Tibial artery (tissue), 4 donors: ENCODE measurements at regions not wholly inside any gene's neighbourhood (a gene's known extent, or its start where the extent isn't known, plus 50 kb on each side); places are given as distances from the start of the nearest gene placed in this dataset.
A peak's percentile ranks its signal among the peaks of the same experiment; 100 is the strongest.

Experiments used
- DNase-seq, 2 donors: peaks; one replicate each; pipeline ENCODE4 v3.0.0-alpha.2; 2019
- H3K27ac ChIP-seq, 2 donors: fragments of 200-600 bp; sonication (generic) in 1 of 2; 1 replicate in 1 of 2; 2 replicates in 1 of 2; pipeline ENCODE4 v1.5.1; 2018 to 2019; ENCODE audit warnings: mild to moderate bottlenecking in 1 of 2
- H3K27me3 ChIP-seq, 2 donors: fragments of 200-600 bp; sonication (generic) in 1 of 2; one replicate each; pipeline versions ENCODE4 v1.5.1 to v1.6.0; 2016 to 2019
- H3K36me3 ChIP-seq, 3 donors: fragments of 200-600 bp; sonication (generic) in 2 of 3; one replicate each; pipeline ENCODE4 v1.5.1; 2016 to 2019; ENCODE audit warnings: mild to moderate bottlenecking in 2 of 3
- H3K4me1 ChIP-seq, 4 donors: fragments of 200-600 bp; sonication (generic) in 2 of 4; 1 replicate in 3 of 4; 2 replicates in 1 of 4; pipeline ENCODE4 v1.5.1; 2016 to 2019
- H3K4me3 ChIP-seq, 2 donors: fragments of 200-600 bp; sonication (generic) in 1 of 2; 1 replicate in 1 of 2; 2 replicates in 1 of 2; pipeline ENCODE4 v1.5.1; 2018 to 2019; ENCODE audit warnings: mild to moderate bottlenecking in 2 of 2
- H3K9me3 ChIP-seq, 3 donors: fragments of 200-600 bp; sonication (generic) in 1 of 3; one replicate each; pipeline ENCODE4 v1.5.1; 2016 to 2019
- CTCF ChIP-seq, 2 experiments: fragments of 200-600 bp in 1 of 2; fragments of 450-650 bp in 1 of 2; IDR thresholded peaks; one replicate each; pipeline ENCODE4 v1.5.1; 2017 to 2019; ENCODE audit warnings: antibody characterized with exemption in 2 of 2, mild to moderate bottlenecking in 1 of 2, moderate library complexity in 1 of 2
- intact Hi-C: fragments of 100-400 bp; cut with DNase I; formaldehyde crosslinking; loops from one replicate; pipeline ENCODE4 v1.15.0; 2023; ENCODE audit warnings: low total_unique reads

DNA sequence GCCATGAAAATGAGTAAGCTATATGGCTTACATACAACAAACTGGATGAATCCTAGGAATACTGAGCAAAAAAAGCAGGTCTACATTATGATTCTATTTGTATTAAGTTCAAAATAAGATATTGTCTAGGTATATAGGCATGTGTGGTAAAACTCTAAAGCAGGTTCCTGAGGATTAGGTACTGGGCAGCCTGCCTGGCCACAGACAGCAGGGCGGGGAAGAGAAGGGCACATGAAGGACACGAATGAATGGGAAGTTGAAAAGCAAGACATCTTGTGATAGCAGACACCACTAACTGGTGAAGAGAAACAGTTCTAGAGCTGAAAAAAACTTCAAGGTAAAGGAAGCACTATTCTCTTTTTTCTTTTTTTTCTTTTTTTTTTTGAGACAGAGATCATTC is 72.6 kb upstream of the SLC4A11 start:
- Histone ChIP-seq H3K9me3 (no peaks in the 10 kb centered on the region), H3K27ac (no peak overlapping the region), H3K27me3 (no peaks in the 10 kb centered on the region), H3K36me3 (peaks cover 76 to 82% (median 78%) of the 10 kb centered on the region in 3 donors), H3K4me3 (no peak overlapping the region), H3K4me1 (peaks cover 0 to 23% (median 0%) of the 10 kb centered on the region in 4 donors)
- intact Hi-C loops = no loop called here
- DNase-seq = no peak
- no peak for TF ChIP-seq CTCF (IDR thresholded peaks at IDR 0.05)

DNA sequence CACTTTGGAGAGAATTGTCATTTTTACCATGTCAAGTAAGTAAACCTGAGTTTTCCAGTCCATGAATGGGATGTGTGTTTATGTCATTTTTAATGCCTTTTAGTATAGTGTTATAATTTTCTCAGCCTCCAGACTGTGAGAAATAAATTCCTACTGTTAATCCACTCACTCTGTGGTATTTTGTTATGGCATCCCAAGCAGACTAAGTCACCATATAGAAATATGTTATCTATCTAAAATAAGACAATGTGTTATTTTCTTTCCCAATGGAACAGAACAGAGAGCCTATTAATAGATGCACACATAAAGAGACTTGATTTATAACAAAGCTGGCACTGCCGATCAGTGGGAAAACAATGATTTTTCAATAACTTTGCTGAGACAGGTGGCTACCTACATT is 70.2 kb upstream of the SLC4A11 start:
- Histone ChIP-seq H3K36me3 (peaks cover 67 to 84% (median 77%) of the 10 kb centered on the region in 3 donors), H3K9me3 (no peaks in the 10 kb centered on the region), H3K27ac (no peak overlapping the region), H3K4me1 (peaks cover 0 to 15% (median 0%) of the 10 kb centered on the region in 4 donors), H3K27me3 (no peaks in the 10 kb centered on the region), H3K4me3 (no peak overlapping the region)
- TF ChIP-seq CTCF (IDR thresholded peaks at IDR 0.05) = no peak
- no peak for DNase-seq
- intact Hi-C loops = no loop called here

GRCh38 chr20:3307725-3308124 is 68.7 kb upstream of the SLC4A11 start:
- Histone ChIP-seq H3K9me3 (no peaks in the 10 kb centered on the region), H3K4me3 (no peak overlapping the region), H3K4me1 (peaks cover 0 to 7% (median 0%) of the 10 kb centered on the region in 4 donors), H3K27ac (no peak overlapping the region), H3K36me3 (peaks cover 63 to 86% (median 73%) of the 10 kb centered on the region in 3 donors), H3K27me3 (no peaks in the 10 kb centered on the region)
- TF ChIP-seq CTCF (IDR thresholded peaks at IDR 0.05) = no peak
- DNase-seq = no peak
- intact Hi-C loops = no loop called here

GRCh38 chr20:3307078-3307477 is 68.1 kb upstream of the SLC4A11 start:
- intact Hi-C loops = no loop called here
- Histone ChIP-seq H3K36me3 (peaks cover 62 to 86% (median 73%) of the 10 kb centered on the region in 3 donors), H3K27me3 (no peaks in the 10 kb centered on the region), H3K4me3 (no peak overlapping the region), H3K9me3 (no peaks in the 10 kb centered on the region), H3K4me1 (peaks cover 0 to under 1% (median 0%) of the 10 kb centered on the region in 4 donors), H3K27ac (no peak overlapping the region)
- no peak for TF ChIP-seq CTCF (IDR thresholded peaks at IDR 0.05)
- DNase-seq = peak in 1 of 2 donors; percentile 55

- TF ChIP-seq CTCF (IDR thresholded peaks at IDR 0.05) = no peak
- Histone ChIP-seq H3K27me3 (no peaks in the 10 kb centered on the region), H3K4me1 (no peaks in the 10 kb centered on the region), H3K27ac (no peak overlapping the region), H3K9me3 (no peaks in the 10 kb centered on the region), H3K36me3 (peaks cover 53 to 83% (median 73%) of the 10 kb centered on the region in 3 donors), H3K4me3 (no peak overlapping the region)
- intact Hi-C loops = no loop called here
- no peak for DNase-seq
These were observed 67.1 kb upstream of the SLC4A11 start for GRCh38 chr20:3306068-3306467.

- intact Hi-C loops = no loop called here
These were observed 65.5 kb upstream of the SLC4A11 start for GRCh38 chr20:3304456-3304855.

More at GRCh38 chr20:3304456-3304855, 65.5 kb upstream of the SLC4A11 start:
- H3K36me3 ChIP-seq = peaks cover 44 to 88% (median 79%) of the 10 kb centered on the region in 3 donors
- H3K4me3 ChIP-seq = no peak overlapping the region
- no peak overlapping the region for H3K27ac ChIP-seq
- no peak for TF ChIP-seq CTCF (IDR thresholded peaks at IDR 0.05)
- no peaks in the 10 kb centered on the region for H3K27me3 ChIP-seq
- H3K4me1 ChIP-seq = no peaks in the 10 kb centered on the region
- no peak for DNase-seq
- H3K9me3 ChIP-seq = no peaks in the 10 kb centered on the region
